ENCODE measurements at regions not wholly inside any gene's neighbourhood (a gene's known extent, or its start where the extent isn't known, plus 50 kb on each side); places are given as distances from the start of the nearest gene placed in this dataset.

GRCh38 chr20:7379621-7380220 lies 560.5 kb downstream of the HAO1 start:
- no peak for TF ChIP-seq CTCF (IDR thresholded peaks at IDR 0.05)
- TF ChIP-seq POLR2A (IDR thresholded peaks at IDR 0.05), result no peak
